GM12873 (cell line): ENCODE measurements at regions not wholly inside any gene's neighbourhood (a gene's known extent, or its start where the extent isn't known, plus 50 kb on each side); places are given as distances from the start of the nearest gene placed in this dataset.

ENCODE experiments used
- TF ChIP-seq, protein P1 (sequence below): IDR thresholded peaks from 2 replicates; pipeline ENCODE4 v1.5.1; 2012; ENCODE audit warnings: low read depth, mild to moderate bottlenecking, moderate library complexity, low read length, control low read depth; ENCODE audit not compliant: insufficient read depth; ENCODE audit errors: missing control alignments

DNA sequence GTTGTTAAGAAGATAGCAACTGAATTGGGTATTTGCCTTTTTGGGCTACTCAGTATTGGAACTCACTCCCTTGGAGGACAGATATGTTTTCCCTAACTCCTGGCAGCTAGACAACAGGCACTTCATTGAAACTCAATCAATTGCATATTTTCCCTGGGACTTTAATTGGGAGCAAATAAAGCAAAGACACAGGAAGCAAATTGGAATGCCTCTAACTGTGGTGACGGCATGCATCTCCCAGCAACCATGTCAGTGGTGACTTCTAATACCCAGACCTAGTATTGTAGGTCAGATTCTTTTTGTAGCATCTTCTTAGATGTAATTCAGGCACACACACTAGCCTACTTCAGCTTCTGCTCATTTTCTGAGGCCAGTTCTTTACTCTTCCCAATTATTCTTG is 164.2 kb upstream of the SETBP1 start:
- TF ChIP-seq, protein P1, sequence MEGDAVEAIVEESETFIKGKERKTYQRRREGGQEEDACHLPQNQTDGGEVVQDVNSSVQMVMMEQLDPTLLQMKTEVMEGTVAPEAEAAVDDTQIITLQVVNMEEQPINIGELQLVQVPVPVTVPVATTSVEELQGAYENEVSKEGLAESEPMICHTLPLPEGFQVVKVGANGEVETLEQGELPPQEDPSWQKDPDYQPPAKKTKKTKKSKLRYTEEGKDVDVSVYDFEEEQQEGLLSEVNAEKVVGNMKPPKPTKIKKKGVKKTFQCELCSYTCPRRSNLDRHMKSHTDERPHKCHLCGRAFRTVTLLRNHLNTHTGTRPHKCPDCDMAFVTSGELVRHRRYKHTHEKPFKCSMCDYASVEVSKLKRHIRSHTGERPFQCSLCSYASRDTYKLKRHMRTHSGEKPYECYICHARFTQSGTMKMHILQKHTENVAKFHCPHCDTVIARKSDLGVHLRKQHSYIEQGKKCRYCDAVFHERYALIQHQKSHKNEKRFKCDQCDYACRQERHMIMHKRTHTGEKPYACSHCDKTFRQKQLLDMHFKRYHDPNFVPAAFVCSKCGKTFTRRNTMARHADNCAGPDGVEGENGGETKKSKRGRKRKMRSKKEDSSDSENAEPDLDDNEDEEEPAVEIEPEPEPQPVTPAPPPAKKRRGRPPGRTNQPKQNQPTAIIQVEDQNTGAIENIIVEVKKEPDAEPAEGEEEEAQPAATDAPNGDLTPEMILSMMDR, result no peak

DNA sequence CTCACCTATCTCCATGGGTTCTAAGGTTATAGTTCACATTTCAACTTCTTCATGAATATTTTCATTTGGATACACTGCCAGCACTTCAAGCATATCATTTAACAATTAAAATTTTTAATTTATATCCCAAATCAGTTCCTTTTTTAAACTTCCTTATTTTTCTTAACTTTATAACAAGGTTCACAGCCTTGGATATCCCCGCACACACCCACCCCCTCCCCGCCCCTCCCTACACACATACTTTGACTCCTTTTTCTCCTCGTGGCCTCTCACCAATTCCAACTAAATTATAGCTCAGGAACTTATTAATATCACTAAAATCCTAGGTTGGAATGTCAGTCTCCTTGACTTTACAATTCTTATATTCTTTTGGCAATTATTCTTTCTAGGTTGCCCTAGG is 163.6 kb upstream of the SETBP1 start:
- TF ChIP-seq, protein P1, result no peak

DNA sequence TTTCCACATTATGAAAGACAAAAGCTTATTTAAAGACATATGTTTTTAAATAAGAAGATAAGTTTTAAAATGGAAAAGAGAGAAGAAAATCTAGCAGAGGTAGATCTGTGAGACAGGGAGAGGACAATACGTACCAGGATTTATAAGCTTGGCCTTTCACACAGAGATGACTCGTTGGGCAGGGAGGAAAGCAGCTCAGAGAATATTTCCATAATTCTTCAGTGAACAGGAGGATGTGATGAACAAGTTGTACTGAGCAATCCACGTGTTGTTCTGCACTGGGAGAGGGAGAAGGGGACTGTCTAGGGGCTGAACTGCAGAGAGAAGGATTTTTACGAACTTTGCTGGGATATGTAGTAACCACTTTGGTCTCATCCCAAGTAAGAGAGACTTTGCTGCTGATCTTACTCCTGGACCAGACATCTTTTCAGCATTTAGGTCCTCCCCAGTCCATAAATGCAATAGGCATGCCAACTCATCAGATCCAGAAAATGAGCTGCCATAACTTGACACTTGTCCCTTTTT is 162.5 kb upstream of the SETBP1 start:
- TF ChIP-seq, protein P1, result no peak

DNA sequence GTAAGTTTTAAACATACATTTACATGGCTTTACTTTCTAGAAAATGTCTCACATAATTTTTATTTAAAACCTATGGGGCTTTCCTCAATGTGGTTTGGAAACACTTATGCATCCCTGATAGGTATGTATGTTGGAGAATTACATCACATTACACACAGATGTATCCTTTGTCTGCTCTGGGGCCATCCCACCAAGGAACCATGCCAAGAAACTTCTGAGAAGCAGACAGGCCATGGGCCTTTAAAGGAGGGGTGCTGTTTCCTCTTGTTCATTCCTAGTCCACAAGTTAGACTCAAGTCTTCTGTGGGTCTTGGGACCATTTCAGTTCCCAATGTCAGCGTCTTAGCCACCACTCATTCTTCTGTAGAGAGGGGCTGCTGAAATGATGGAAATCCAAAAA is 162.0 kb upstream of the SETBP1 start:
- TF ChIP-seq, protein P1, result no peak

DNA sequence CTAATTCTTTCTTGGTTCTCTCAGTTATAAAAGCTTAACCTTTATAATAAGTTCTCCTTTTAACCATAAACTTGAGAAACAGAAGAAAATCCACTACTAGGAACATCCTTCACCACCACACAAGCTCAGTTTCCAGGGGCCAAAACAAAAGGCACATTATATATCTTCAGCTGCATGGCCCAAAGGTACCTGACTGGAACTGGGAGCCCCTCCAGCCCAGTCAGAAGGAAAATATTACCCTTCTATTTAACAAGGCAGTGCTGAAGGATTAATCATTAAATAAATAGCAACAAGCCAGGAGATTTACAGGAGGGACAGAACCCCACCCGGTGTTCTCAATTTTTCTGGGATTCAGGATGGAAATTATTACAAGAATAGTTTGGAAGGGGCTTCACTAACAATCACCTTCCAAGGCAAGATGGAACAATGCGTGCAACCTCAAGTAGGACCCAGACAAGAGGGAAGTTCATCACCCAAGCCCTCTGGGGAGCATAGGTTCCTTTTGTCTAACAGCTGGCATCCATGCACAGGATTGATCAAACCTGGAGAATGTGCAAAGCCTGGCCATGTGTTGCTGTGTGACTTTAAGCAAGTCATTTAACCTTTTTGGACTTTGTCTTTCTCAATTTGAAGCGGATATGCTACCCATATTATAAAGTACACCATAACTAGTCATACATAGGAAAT is 159.6 kb upstream of the SETBP1 start:
- TF ChIP-seq, protein P1, result no peak

DNA sequence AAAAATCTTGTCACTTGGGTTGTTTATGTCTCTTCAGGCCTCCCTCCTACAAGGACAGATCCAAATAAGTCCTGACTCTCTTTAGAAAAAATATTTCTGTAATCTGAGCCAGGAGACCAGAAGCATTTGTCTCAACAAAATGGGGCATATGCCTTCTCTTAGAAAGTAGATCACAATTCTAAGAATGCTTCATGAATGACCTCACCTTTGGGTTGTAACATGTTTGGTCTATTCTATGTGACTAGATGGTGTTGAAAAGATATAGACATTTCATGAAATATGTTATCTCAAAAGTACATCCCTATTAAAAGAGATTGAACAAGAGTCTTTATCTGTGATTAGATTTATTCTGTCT is 159.0 kb upstream of the SETBP1 start:
- TF ChIP-seq, protein P1, result no peak

DNA sequence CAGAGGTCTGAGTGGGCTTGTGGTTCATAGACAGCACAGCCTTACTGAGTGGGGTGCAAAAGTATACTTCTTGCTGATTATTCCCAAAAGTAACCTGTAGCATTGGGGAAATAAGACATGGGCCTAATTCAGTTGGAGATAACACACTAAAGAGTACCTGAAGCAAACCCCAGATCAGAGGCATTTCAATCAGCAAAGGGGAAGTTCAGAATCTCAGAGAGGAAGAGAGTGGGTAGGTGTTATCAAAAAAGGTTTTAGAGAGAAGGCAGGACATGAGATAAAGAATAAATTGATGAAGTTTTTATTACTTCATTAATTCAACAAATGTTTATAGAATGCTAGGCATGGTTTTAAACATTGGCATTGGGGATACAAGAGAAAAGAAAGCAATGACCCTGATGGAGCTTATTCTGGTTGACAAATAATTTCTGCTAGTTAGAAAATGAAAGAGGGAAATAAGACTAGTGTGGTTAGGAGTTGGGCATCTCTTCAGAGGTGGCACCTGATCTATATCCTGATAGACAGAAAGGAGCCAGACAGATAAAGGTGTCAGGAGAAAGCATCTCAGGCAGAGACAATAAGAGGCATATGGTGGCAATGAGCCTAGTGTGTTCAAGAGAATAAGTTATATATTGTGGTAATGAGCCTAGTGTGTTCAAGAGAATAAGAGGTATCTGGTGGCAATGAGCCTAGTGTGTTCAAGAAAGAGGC is 153.8 kb upstream of the SETBP1 start:
- TF ChIP-seq, protein P1, result no peak
